HG03025 (cell line): ENCODE measurements at regions not wholly inside any gene's neighbourhood (a gene's known extent, or its start where the extent isn't known, plus 50 kb on each side); places are given as distances from the start of the nearest gene placed in this dataset.
"Not testable (repeated sequence)": the region's sequence is repeated elsewhere in the genome, so short reads cannot be mapped to it uniquely, and the experiment has no call there.

ENCODE experiments used
- ATAC-seq: cut with Tn5 transposase; IDR thresholded peaks from one replicate; pipeline ENCODE4 v1.9.1; 2021; ENCODE audit warnings: mild to moderate bottlenecking, moderate library complexity; ENCODE audit not compliant: unreplicated experiment, low FRiP score

DNA sequence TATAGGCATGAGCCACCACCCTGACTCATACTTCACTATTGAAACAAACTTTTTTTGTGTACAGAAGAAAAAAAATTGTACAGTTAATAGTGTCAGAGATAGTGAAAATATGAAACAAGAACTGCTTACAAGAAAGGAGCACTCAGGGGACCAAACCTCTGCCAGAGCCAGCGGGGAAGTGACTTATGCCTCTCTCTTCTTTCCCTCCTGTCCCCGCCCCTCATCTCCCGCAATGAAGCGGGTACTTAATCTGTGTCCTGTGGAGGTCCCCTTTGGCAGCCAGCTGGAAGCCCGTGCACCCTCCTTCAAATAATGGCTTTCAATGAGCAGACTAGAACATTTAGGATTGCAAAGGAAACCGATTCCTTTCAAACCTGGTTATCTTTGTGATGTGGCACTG is 51.5 kb downstream of the PPIAL4A start:
- not testable (repeated sequence) for ATAC-seq

DNA sequence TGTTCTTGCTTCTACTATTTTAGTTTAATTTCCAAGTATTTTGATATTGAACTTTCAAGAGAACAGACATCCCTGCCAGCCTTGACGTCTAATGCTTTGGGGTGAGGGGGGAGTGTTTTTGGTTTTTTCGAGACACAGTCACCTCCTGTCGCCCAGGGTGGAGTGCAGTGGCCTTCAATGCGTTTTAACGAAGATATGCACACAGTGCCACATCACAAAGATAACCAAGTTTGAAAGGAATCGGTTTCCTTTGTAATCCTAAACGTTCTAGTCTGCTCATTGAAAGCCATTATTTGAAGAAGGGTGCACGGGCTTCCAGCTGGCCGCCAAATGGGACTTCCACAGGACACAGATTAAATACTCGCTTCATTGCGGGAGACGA is 52.3 kb downstream of the PPIAL4A start:
- ATAC-seq: not testable (repeated sequence)

DNA sequence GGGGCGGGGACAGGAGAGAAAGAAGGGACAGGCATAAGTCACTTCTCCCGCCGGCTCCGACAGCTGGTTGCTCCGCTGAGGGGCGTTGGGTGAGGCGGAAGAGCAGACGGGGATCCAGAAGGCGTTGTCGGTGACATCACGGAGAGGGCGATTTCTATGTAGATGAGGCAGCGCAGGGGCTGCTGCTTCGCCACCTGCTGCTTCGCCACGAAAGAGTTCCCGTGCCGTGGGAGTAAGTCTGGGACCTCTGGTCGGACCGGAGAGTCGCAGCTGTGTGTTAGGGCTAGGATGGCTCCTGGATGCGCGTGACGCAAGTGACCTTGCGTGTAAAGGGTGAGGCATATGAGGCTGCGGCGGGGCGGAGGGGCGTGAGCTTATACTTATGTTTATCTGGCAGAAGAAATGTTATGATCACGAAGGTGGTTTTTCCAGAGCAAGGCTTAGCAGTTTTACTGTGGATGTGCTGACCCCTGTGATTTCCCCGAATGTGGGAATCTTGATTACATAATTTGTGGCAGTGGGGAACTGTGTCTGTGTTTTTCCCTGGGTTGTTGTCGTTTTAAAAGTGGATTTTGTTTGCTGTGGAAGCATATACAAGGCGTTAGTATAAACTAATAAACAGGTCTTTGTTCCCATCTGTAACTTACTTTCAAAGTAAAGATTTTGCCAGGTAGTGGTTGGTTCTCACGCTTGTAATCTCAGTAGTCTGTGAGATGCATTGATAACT is 52.8 kb downstream of the PPIAL4A start:
- peak; percentile 77 for ATAC-seq

DNA sequence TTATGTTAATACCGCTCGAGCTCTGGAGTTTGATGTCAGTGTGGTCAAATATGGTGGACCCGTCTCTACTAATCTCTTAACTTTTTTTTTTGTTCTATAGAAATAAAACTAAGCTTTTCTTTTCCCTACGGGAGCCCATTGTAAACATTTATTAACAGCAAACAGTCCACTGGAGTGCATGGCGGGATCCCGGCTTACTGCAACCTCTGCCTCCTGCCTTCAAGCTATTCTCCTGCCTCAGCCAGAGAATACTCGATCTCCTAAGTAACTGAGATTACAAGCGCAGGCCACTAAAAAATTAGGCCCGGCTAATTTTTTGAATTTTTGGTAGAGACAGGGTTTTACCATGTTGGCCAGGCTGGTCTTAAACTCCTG is 53.4 kb downstream of the PPIAL4A start:
- ATAC-seq: not testable (repeated sequence)

DNA sequence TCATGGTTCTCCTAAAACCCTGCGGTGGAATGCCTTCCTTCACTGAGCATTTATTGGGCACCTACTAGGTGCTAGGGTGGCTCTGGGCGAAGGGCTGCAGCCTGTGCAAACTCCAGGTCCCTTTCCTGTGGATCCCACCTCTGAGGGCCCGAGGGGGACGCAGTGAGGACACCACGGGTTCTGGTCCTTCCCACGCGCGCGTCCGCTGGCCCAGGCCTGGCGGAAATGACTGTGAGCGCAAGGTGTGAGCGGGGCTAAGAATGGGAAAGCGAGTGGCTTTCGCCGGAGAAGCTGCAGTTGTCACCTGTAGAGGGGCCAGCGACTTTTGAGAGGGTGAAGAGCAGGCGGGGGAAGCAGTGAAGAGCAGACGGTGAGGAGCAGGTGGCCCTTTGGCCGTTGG is 55.1 kb downstream of the PPIAL4A start:
- ATAC-seq: not testable (repeated sequence)

DNA sequence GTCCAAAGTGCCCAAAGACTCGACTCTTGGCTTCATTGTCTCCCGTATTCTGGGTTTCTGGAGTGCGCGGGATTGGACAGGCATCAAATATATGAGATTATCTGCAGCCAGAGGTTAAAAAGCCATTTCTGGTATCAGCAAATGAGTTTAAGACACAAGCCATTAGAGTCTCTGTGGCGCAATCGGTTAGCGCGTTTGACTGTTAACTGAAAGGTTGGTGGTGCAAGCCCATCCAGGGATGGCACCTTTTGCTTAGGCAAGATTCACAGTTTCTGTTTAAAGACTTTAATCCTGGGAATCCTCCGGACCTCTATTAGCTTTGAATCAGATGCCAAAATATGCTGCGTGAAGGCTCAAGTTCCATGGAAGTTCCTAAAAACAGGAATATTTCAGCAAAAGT is 55.6 kb downstream of the PPIAL4A start:
- not testable (repeated sequence) for ATAC-seq

DNA sequence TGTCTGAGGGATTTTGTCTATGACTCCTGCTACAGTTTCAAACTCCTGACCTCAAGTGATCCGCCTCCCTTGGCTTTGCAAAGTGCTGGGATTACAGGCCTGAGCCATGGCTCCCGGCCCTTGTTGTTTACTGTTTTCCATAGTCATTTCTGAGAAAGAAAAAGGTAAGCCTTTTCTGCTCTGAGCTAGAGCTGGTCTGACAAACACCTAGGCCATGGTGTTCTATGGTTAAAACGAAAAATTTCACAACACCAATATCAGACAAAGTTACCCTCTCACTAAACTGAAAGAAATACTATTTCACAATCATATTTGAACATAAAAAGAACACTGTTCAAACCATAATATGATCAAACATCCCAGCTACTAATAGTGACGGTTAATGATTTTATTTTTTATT is 57.5 kb downstream of the PPIAL4A start:
- not testable (repeated sequence) for ATAC-seq

DNA sequence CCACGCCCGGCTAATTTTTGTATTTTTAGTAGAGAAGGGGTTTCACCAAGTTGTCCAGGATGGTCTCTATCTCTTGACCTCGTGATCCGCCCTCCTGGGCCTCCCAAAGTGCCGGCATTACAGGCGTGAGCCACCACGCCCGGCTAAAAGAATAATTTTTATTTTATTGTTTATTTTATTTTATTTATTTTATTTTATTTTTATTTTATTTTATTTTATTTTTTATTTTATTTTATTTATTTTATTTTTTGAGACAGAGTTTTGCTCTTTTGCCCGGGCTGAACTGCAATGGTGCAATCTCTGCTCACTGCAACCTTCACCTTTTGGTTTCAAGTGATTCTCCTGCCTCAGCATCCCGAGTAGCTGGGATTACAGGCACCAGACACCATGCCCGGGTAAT is 60.2 kb downstream of the PPIAL4A start:
- ATAC-seq: not testable (repeated sequence)

DNA sequence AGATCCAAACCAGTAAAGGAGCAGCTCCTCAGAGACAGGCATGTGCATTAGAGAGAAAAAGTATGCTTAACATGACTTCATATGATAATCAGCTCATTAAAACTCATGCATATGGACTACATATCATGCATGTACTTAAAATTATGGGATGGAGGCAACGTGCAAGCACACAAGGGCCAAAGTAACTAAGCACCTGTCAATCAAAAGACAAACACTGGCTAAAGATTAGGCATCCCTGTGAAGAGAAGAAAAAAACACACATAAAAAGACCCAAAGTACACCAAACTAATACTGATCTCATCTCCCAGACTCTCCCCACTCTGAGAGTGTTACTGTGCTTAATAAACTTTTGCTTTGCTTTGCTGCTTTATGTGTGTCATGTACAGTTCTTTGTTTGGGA is 61.1 kb downstream of the PPIAL4A start:
- not testable (repeated sequence) for ATAC-seq

DNA sequence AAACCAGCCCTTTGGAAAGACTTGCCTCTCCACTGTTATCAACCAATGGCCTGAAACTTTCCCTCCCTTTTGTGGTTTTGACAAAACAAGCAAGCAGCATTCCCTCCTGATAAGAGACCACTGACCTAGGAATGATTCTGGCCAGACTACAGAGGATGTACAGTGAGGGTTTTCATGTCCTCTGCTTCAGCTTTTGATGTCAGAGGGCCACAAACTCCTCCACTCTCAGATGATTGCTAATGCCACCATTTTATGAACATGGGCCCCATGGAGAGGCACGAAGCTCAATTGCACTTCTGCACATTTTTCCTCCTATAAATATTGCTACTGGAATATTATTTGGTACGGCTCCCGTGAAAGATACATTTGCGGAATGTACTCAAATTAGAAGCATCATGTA is 61.5 kb downstream of the PPIAL4A start:
- not testable (repeated sequence) for ATAC-seq

DNA sequence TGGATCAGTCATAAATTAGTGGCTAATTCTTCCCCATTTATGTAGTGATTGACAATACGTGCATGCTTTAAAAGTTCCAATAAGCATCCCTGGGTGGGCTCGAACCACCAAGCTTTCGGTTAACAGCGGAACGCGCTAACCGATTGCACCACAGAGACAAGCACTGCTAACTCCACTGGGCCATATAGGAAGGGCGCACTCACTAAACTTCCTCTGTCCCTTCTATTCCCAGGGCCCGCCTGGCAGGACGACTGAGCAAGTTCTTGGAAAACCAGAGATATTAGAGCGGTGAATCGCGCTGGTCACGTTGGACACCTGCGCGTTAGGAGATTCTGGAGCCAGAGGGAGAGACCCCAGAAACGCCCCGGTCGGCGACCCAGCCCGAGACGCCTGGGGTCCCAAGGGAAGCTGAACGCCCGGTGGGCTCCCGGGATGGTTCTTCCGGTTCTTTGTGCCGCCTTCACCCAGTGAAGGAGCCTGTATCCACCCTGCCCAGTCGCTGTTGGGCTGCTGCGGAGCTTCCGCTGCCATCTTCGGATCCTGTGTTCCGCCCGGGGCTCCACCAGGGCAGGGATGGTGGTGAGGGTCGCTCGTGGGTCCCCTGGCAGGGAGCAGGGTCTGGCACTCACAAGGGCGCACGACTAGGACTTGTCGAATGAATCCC is 62.8 kb downstream of the PPIAL4A start:
- ATAC-seq: not testable (repeated sequence)

DNA sequence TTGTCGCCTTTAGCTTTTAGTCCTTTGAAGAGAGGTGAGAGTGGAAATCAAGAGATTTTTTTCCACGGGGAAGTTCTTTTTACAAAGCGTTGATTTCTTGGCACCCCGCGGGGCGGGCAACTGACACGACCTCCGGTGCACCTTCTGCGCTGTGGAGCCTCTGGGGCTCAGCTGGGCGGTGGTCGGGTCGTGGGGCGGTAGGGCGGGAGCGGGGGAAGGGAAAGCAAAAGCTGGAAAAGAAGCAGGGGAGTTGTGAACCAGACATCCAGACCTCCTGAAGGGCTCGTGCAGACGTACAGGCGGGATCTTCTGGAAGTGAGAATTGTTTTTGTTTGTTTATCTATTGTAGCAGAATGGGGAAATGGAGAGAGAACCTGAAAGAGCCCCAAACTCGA is 63.3 kb downstream of the PPIAL4A start:
- ATAC-seq: not testable (repeated sequence)

DNA sequence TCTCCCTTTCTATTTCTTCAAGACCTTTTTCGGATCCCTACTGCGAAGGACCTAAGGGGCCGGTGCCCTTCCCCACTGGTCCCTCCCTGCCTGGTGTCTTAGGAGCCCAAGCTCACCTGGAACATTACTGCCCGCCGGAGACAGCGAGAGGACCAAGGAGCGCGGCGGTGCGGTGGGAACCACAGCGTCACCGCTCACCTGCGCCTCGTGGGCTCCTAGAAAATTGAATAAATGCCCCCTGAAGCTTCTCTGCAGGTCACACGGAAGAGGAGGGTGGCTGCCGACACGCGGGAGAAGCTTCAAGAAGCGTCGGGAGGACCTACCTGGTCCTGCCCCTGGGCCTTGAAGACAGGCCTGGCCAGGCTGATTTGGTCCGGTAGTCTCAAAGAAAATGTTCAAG is 65.2 kb downstream of the PPIAL4A start:
- no peak for ATAC-seq

DNA sequence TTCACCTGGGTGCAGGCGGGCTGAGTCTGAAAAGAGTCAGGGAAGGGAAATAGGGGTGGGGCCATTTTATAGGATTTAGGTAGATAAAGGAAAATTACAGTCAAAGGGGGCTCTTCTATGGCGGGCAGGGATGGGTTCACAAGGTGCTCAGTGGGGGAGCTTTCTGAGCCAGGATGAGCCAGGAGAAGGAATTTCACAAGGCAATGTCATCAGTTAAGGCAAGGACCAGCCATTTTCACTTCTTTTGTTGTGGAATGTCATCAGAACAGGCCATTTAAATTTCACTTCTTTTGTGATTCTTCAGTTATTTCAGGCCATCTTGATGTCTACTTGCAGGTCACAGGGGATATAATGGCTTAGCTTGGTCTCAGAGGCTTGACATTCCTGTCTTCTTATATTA is 66.4 kb downstream of the PPIAL4A start:
- not testable (repeated sequence) for ATAC-seq

DNA sequence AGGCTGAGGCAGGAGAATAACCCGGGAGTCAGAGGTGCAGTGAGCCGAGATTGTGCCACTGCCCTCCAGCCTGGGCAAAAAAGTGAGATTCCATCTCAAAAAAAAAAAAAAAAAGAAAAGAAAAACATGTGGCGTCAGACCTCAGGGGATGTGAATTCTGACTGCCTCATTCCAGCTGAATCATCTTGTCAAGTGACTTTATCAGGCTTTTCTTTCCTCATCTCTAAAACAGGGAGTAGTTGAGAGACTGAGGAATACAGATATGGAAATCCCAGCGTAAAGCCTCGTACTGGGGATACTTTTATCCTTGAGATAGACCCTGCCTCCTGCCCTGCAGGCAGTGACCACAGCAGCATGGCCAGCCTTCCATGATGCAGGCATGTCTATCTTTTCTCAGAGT is 76.4 kb downstream of the PPIAL4A start:
- not testable (repeated sequence) for ATAC-seq

DNA sequence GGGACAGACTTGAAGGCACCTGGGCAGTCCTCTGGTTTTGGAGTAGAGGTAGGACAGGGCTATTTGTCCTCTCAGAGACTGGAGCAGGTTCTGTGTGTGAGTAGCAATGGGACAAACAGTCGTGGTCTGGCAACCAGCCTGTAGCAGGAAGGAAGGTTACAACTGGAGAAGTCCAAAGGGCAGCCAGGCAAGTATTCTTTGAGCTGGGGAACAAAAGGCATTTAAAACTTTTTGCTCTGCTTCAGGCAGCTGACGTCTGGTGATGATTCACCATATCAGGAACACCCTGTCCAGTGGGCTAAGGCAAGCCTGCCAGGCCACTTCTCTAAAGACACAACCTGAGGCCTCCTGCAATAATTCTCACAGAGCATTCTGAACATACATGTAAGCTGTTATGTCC is 83.3 kb downstream of the PPIAL4A start:
- not testable (repeated sequence) for ATAC-seq

DNA sequence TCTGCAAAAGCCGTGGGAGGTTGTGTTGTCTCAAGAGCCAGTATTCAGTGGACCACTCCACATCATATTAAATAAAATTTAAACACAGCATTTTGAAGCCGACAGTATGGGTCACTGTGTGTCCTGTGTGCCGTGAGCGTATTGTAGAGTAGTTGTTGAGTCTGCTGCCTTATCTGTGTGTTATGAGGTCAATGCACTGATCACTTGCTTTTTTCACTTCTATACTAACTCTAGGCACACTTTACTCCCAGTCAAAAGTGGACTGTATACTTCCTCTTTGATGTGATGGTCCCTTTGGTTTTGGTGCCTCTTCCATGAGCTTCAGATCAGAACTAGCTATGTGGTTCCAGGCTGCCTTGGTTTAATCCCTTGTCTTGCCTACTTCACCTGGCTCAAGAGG is 84.3 kb downstream of the PPIAL4A start:
- ATAC-seq: not testable (repeated sequence)

DNA sequence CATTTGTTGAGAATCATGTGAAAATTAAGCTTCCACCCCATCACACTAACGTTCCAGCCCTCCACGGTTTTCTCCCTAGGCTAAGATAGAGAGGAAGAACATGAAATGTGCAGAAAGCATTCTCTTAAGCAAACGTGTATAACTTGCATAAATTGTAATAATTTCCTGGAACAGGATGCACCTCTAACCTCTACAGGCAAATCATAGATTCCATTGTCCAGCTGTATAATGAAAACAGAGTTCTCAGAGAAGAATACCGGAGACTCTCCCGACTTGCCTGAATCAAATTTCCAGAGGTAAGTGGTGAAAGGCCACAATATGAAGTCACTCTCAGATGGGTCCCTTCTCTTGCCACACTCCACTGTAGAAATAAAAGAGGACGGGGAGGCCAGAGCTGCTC is 87.7 kb downstream of the PPIAL4A start:
- not testable (repeated sequence) for ATAC-seq

DNA sequence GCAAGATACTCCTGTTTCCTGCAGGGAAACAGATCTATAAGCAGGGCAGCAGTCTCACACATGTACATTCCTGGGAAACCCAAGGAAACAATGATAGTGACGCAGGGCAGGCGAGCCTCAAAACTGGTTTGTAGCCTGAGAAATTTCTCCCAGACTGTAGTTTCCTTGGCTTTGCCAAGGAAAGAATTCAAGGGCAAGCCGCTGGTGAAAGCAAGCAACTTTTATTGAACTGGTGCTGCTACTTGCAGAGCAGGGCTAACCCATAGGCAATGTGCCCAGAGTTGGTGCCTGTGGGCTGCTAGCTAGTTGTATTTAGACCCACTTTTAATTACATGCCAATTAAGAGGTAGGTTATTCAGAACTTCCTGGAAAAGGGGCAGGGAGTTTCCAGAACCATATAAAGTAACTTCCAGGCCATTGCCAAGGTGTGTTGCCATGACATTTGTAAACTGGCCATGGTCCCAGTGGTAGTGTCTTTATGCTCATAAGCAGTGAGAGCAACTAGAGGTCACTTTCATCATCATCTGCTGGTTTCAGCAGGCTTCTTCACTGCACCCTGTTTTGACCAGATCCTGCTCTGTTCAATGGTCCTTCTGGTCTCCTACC is 92.0 kb downstream of the PPIAL4A start:
- not testable (repeated sequence) for ATAC-seq

DNA sequence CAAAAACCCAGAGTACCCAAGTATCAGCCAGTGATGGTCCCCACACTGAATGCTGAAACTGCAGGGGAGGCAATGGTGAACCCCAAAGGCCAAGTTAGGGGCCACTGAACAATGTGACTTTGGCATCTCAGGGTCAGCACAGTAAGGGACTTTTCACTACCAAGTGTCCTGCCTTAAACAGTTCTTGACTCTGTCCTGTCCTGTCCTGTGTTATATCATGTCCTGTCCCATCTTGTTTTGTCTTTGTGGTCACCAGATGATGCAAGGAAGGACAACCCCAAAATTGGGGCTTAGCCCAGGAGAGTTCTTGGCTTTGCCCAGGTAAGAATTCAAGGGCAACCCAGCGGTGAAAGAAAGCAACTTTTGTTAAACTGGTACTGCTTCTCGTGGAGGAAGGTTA is 105.0 kb downstream of the PPIAL4A start:
- not testable (repeated sequence) for ATAC-seq

DNA sequence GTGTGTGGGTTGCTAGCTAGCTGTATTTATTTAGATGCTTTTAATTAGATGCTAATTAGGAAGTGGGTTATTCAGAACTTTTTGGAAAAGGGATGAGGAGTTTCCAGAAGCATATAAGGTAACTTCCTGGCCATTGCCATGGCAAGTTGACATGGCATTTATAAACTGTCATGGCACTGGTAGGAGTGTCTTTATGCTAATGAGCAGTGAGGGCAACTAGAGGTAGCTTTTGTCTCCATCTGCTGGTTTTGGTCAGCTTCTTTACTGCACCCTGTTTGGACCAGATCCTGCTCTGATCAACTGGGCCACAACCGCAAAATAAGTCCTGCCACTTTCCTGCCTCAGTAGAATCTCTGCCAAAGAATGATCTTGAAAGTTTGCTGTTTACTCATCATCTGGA is 105.5 kb downstream of the PPIAL4A start:
- not testable (repeated sequence) for ATAC-seq
